Activated CD4-positive, CD25-positive, alpha-beta regulatory T cell treated with anti-CD3 and anti-CD28 coated beads, Interleukin-2, amount 50 U/mL, for 24 hours (primary cell): ENCODE measurements at regions not wholly inside any gene's neighbourhood (a gene's known extent, or its start where the extent isn't known, plus 50 kb on each side); places are given as distances from the start of the nearest gene placed in this dataset.

Experiments used
- ATAC-seq, 2 donors: fragments of 150-1000 bp; cut with Tn5 transposase; one replicate each; pipeline ENCODE4 v1.10.0; 2021; ENCODE audit warnings: mild to moderate bottlenecking in 1 of 2, moderate library complexity in 1 of 2

GRCh38 chr2:134132490-134132857 lies 121.4 kb upstream of the MGAT5 start:
- no peak for ATAC-seq

DNA sequence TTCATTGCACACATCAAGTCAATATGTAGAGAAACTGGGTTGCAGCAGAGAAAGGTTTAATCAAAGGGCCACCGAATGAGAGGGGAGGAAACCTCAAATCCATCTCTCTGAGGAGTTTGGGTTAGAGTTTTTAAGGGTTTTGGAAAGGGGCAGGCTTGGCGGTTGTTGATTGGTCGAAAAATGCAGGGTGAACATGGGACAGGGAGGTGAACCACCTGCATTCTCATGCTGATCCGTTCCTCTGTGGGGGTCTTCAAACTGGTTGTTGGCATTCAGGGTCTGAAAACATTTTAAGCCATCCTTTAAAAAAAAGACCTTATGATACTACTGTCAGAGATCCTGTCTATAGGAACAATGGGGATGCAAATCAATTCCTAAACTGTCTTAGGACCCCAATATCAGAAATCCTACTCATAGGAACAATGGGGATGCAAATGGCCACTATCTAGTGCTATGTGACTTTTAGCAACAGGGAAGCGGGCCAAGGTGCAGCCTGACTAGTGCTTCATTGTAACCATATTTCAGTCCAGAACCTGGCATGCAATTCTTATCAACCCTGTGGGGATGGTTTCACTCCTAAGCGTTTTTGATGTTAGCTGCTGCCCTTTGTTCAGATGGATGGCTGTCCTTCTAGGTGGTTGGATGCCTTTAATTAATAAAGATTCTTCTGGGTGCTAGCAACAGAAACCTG lies 120.1 kb upstream of the MGAT5 start:
- ATAC-seq = no peak

GRCh38 chr2:134134313-134134706 lies 119.6 kb upstream of the MGAT5 start:
- no peak for ATAC-seq

DNA sequence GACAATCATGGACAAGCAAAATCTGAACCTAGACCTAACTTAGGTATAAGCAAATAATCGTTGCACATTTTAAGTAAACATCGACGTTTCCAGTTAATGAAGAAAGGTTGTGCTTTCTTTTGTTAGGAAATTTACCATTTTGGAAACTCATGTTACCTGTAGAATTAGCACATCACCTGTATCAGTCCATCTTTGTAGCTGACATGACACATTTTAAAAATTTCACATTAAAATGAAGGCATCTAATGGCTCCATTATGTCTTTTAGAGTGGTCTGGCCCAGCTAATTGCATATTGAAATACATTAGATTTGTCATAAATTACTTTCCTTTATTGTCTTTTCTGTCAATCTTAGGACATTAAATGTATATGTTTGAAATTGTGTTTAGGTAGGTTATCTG lies 119.0 kb upstream of the MGAT5 start:
- no peak for ATAC-seq

DNA sequence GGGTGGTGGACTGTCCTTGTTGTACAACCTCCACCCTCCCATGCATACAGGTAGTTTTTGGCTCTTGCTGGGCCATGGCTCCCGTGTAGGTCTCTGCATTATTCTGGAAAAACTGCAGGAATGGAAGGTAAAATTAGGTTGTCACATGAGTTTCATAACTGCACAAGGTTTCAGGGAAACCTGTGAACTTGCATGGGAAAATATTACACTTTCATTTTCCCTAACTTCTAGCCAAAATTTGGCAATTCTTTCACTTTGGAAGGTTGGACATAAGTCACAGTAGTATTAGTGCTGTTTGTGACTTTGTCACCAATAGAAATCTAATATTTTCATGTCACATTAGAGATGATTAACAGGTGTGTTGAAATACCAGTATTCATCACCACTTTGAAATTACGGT lies 118.1 kb upstream of the MGAT5 start:
- no peak for ATAC-seq

DNA sequence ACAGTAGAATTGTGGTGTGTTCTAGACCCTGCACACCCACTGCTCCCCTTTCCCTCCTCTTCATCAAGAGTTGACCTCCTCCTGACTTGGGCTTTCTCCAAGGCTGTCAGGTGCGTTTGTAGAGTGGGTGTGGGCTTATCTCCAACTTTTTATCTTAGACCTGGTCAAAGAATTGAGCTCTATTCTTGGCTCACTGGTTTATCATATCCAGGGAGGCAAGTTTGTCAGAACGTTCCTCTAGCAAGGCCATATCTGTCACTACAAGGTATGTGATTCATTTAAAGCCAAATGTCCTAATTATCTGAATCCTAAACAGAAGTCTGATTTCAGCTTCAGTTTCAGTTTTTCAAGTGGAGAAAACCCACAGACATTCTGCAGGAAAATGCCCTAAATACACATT lies 117.1 kb upstream of the MGAT5 start:
- peak in 1 of 2 donors; percentile 17 for ATAC-seq

- ATAC-seq = peak in 1 of 2 donors; percentile 24
Observed at GRCh38 chr2:134137182-134137611, 116.7 kb upstream of the MGAT5 start.

GRCh38 chr2:134138115-134138514 lies 115.8 kb upstream of the MGAT5 start:
- no peak for ATAC-seq

GRCh38 chr2:134139611-134140010 lies 114.3 kb upstream of the MGAT5 start:
- ATAC-seq = no peak

- no peak for ATAC-seq
Observed at GRCh38 chr2:134140251-134140661, 113.6 kb upstream of the MGAT5 start.

- ATAC-seq = peak in 1 of 2 donors; percentile 28
Observed at GRCh38 chr2:134141598-134142340, 112.1 kb upstream of the MGAT5 start.

DNA sequence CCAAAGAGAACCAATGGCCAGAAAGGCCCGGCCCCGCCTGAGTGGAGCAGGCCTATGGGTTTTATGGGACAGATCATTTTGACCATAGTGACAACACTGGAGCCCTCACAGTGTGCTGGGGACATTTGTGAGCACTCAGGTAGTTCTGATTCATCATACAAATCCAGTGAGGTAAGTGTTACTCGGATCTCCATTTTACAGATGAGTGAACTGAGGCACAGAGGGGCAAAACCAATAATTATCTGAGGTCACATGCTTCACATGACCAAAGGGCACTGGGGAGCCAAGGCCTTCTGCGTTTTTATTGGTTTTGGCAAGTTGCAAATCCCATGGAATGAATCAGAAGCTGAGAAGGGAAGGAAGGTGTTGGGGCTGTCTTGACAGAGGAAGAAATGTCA lies 111.5 kb upstream of the MGAT5 start:
- ATAC-seq = peak; percentile 43 to 46

- no peak for ATAC-seq
Observed at GRCh38 chr2:134142903-134143302, 111.0 kb upstream of the MGAT5 start.

DNA sequence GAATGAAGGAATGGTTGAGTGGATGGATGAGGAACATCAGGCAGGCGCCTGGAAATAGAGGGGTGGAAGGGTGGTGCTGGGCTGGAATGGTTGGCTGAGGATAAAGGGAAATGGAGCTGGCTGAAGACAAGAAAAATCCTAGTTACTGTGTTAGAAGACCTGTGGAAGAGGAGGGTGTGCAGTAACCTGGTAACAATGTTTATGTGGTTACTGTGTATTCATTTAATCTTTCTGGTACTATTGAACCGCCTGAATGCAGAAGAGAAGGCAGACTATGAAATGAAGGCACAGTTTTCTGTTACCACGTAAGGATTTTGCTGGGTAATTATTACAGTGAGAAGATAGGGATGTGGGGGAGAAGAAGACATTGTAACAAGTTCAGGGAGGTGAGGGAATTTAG lies 110.3 kb upstream of the MGAT5 start:
- ATAC-seq = no peak

- ATAC-seq = no peak
Observed at GRCh38 chr2:134144081-134144596, 109.7 kb upstream of the MGAT5 start.

DNA sequence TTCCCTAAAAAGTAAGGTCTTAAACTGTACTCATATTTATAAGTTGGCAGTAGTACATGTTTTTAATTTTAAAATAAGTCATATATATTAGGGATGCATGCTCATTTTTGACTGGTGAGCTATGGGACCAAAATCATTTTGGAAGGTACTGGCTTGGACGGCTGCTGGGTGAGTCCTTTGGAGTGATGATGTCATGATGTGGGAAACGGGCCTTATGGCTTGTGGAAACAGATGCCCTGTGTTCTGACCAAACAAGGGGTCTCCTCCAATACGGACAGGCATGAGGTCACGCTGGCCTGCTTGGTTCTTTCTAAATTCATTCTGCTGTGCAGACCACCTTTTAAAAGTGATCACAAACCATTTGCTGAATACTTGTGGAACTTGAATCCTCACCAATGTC lies 109.2 kb upstream of the MGAT5 start:
- ATAC-seq = no peak

- ATAC-seq = no peak
Observed at GRCh38 chr2:134145519-134145918, 108.4 kb upstream of the MGAT5 start.

GRCh38 chr2:134146161-134146560 lies 107.7 kb upstream of the MGAT5 start:
- no peak for ATAC-seq

DNA sequence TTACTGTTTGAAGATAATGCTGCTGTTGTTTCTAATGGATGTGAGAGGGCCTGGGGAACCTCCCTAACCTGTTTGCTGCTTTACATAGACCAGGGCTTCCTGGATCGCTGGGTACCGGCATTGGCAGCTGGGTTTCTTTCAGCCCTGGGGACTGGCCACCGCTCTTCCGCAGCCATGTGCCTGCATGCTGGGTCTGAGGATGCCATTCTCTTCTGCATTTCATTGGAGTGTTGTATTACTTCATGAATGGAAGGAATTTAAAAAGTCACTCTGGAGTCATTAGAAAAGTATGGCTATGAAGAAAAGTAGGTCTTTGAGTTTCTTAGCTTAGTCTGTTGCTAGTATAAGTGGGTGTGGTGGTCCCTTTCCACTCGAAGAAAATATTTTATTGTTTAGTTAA lies 107.3 kb upstream of the MGAT5 start:
- no peak for ATAC-seq

GRCh38 chr2:134148172-134148571 lies 105.7 kb upstream of the MGAT5 start:
- ATAC-seq = peak in 1 of 2 donors; percentile 17

DNA sequence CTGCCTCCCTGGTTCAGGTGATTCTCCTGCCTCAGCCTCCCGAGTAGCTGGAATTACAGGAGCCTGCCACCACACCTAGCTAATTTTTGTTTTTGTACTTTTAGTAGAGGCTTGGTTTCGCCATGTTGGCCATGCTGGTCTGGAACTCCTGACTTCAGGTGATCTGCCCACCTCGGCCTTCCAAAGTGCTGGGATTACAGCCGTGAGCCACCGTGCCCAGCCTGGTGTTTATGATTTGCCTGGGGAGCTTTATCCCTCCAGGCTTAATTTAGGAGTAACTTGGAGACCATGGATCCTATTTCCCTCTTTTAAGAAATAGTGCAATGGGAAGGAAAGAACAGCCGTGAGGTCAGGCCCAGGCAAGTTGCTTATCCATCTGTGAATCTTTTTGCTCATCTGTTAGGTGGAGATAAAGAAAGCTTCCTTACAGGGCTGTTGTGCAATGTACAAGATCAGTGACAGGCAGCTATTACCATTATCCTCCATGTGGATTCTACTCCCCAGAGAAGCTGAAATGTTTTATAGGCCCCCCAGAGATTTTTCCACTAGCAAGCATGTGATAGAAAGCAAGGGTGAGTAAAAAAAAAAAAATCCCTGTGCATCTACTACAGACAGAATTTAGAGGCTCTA lies 104.9 kb upstream of the MGAT5 start:
- ATAC-seq = no peak

DNA sequence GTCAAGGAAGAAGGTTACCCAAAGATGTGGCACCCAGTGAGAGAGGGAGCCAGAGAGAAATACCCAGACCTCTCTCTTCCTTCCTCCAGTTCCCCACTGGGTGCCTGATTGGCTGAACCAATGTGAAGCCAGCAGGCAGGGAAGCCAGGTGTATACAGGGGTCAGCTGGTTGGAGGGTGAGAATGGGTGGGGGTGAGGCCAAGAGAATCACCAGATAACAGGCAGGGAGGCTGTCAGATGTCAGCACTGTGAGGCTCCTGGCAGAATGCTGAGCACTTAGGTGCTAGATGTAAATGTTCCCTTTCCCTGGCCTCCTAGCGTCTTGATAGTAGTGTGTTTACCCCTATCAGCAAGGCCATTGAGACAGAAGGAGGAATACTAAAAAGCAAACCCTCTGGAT lies 104.0 kb upstream of the MGAT5 start:
- no peak for ATAC-seq

GRCh38 chr2:134150760-134151159 lies 103.1 kb upstream of the MGAT5 start:
- ATAC-seq = no peak
